Esophagus muscularis mucosa (tissue), 4 donors: ENCODE measurements at regions not wholly inside any gene's neighbourhood (a gene's known extent, or its start where the extent isn't known, plus 50 kb on each side); places are given as distances from the start of the nearest gene placed in this dataset.

Experiments
- DNase-seq: peaks from one replicate; pipeline ENCODE4 v3.0.0-alpha.2; 2017; ENCODE audit errors: extremely low spot score
- H3K27ac ChIP-seq, 4 donors: fragments of 200-600 bp; sonication (generic); replicated peaks in 1 of 4; 1 replicate in 3 of 4; 2 replicates in 1 of 4; pipeline ENCODE4 v1.5.1; 2016 to 2019; ENCODE audit warnings: mild to moderate bottlenecking in 1 of 4
- H3K27me3 ChIP-seq, 4 donors: fragments of 200-600 bp; sonication (generic); one replicate each; pipeline versions ENCODE4 v1.5.1 to v1.6.0; 2016 to 2019
- H3K36me3 ChIP-seq, 4 donors: fragments of 200-600 bp; sonication (generic); one replicate each; pipeline ENCODE4 v1.5.1; 2016 to 2019
- H3K4me1 ChIP-seq, 4 donors: fragments of 200-600 bp; sonication (generic); one replicate each; pipeline ENCODE4 v1.5.1; 2016 to 2019
- H3K4me3 ChIP-seq, 4 donors: fragments of 200-600 bp; sonication (generic); 1 replicate in 2 of 4; 2 replicates in 2 of 4; pipeline ENCODE4 v1.5.1; 2016 to 2019; ENCODE audit warnings: mild to moderate bottlenecking in 4 of 4, moderate library complexity in 1 of 4
- H3K9me3 ChIP-seq, 4 donors: fragments of 200-600 bp; sonication (generic); 1 replicate in 3 of 4; 2 replicates in 1 of 4; pipeline ENCODE4 v1.5.1; 2016 to 2019
- EP300 ChIP-seq: sonication (generic); formaldehyde crosslinking; IDR thresholded peaks from one replicate; pipeline ENCODE4 v1.6.1; 2017; ENCODE audit warnings: antibody characterized with exemption
- POLR2A ChIP-seq: fragments of 450-650 bp; IDR thresholded peaks from one replicate; pipeline ENCODE4 v1.6.1; 2017; ENCODE audit warnings: antibody characterized with exemption, moderate library complexity, mild to moderate bottlenecking, low read depth
- POLR2AphosphoS5 ChIP-seq, 2 donors: sonication (generic); formaldehyde crosslinking; IDR thresholded peaks; one replicate each; pipeline ENCODE4 v1.6.1; 2017; ENCODE audit warnings: antibody characterized with exemption in 2 of 2
- WGBS: methylation state at CpG from one replicate; pipeline ENCODE4 v1.1.5; 2018; 5-methylcytosine and 5-hydroxymethylcytosine counted together
- intact Hi-C: fragments of 100-400 bp; cut with DNase I; formaldehyde crosslinking; loops from one replicate; pipeline ENCODE4 v1.15.1; 2023
- TF ChIP-seq, protein P1 (sequence below), 3 experiments: fragments of 200-600 bp in 2 of 3; fragments of 450-650 bp in 1 of 3; sonication (generic) in 2 of 3; IDR thresholded peaks; one replicate each; pipeline ENCODE4 v1.5.1; 2017 to 2019; ENCODE audit warnings: antibody characterized with exemption in 3 of 3, mild to moderate bottlenecking in 2 of 3, moderate library complexity in 1 of 3

DNA sequence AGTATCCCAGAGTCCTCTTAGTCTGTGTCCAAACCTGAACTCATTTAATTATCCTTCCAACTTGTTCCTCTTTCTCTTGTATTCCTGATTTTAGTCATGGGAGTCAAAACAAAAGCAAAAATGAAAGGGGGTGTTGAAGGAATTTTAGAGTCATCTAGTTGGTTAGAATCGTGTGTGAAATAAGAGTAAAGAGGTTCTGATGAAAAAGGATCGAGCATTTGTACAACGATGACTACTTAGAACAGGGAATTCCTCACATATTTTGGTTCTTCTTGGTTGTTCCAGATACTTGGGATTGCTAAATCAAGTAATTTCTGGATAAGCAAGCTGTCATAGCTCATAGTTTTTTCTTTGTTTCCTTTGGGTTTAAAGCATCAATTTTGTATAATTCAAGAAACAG lies 194.4 kb downstream of the BCOR start:
- H3K27ac ChIP-seq: no peak overlapping the region
- no peak overlapping the region for H3K4me3 ChIP-seq
- H3K9me3 ChIP-seq: no peaks in the 10 kb centered on the region
- no peaks in the 10 kb centered on the region for H3K36me3 ChIP-seq
- no peaks in the 10 kb centered on the region for H3K27me3 ChIP-seq
- TF ChIP-seq POLR2AphosphoS5 (IDR thresholded peaks at IDR 0.05) (no peak), EP300 (no peak), POLR2A (no peak)
- TF ChIP-seq, protein P1, sequence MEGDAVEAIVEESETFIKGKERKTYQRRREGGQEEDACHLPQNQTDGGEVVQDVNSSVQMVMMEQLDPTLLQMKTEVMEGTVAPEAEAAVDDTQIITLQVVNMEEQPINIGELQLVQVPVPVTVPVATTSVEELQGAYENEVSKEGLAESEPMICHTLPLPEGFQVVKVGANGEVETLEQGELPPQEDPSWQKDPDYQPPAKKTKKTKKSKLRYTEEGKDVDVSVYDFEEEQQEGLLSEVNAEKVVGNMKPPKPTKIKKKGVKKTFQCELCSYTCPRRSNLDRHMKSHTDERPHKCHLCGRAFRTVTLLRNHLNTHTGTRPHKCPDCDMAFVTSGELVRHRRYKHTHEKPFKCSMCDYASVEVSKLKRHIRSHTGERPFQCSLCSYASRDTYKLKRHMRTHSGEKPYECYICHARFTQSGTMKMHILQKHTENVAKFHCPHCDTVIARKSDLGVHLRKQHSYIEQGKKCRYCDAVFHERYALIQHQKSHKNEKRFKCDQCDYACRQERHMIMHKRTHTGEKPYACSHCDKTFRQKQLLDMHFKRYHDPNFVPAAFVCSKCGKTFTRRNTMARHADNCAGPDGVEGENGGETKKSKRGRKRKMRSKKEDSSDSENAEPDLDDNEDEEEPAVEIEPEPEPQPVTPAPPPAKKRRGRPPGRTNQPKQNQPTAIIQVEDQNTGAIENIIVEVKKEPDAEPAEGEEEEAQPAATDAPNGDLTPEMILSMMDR (IDR thresholded peaks at IDR 0.05): no peak
- intact Hi-C loops: loop anchor here (5.0 to 10.0 kb wide), 2 partner anchors 109 to 169 kb away; no protein-coding TSS in a partner anchor
- DNase-seq: no peak
- WGBS: 74% methylated on average over 3 of the region's 3 CpGs
- H3K4me1 ChIP-seq: peaks cover 8 to 43% (median 26%) of the 10 kb centered on the region in 4 donors

- no peak for TF ChIP-seq EP300
- TF ChIP-seq, protein P1 (IDR thresholded peaks at IDR 0.05): no peak
- no peak for TF ChIP-seq POLR2A
- TF ChIP-seq POLR2AphosphoS5 (IDR thresholded peaks at IDR 0.05): no peak
- H3K9me3 ChIP-seq: no peaks in the 10 kb centered on the region
- WGBS: 85% methylated on average over 4 of the region's 4 CpGs
- H3K36me3 ChIP-seq: no peaks in the 10 kb centered on the region
- peaks cover 8 to 49% (median 32%) of the 10 kb centered on the region in 4 donors for H3K4me1 ChIP-seq
- intact Hi-C loops: loop anchor here (5.0 to 10.0 kb wide), 2 partner anchors 108 to 169 kb away; no protein-coding TSS in a partner anchor
- H3K27me3 ChIP-seq: no peaks in the 10 kb centered on the region
- no peak overlapping the region for H3K4me3 ChIP-seq
- DNase-seq: no peak
- H3K27ac ChIP-seq: no peak overlapping the region
These were observed 193.8 kb downstream of the BCOR start for GRCh38 chrX:39903937-39904336.

- DNase-seq: no peak
These were observed 192.8 kb downstream of the BCOR start for GRCh38 chrX:39904816-39905537.

DNA sequence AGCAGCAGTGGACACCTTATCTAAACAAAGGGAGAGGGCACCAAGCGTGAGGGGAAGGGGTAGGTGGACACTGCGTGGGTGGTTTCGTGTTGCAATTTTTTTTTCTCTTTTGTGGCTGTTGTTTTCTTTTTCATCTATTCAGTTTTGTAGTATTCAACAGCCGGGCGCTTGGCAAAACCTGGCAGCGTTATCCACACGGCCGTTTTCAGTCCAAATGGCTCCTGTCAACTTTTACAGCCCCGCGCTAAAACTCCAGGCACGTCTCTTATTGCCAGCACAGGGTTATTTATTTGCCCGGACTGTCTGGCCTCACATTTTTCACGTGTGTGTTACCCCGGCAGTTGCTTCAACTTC lies 192.2 kb downstream of the BCOR start:
- peak overlapping the region in 1 of 4 donors; percentile 17 for H3K4me3 ChIP-seq
- WGBS: 49% methylated on average over 14 of the region's 14 CpGs
- no peaks in the 10 kb centered on the region for H3K27me3 ChIP-seq
- intact Hi-C loops: loop anchor here (5.0 to 10.0 kb wide), 2 partner anchors 171 to 182 kb away; no protein-coding TSS in a partner anchor
- peak overlapping the region; percentile 62 to 64 (median 64) for H3K27ac ChIP-seq
- H3K9me3 ChIP-seq: no peaks in the 10 kb centered on the region
- H3K4me1 ChIP-seq: peaks cover 8 to 51% (median 35%) of the 10 kb centered on the region in 4 donors
- TF ChIP-seq POLR2A (no peak), EP300 (no peak), POLR2AphosphoS5 (IDR thresholded peaks at IDR 0.05) (no peak)
- TF ChIP-seq, protein P1 (IDR thresholded peaks at IDR 0.05): no peak
- no peaks in the 10 kb centered on the region for H3K36me3 ChIP-seq
- DNase-seq: no peak

More at GRCh38 chrX:39904816-39905537, 192.8 kb downstream of the BCOR start:
- Histone ChIP-seq H3K4me1 (peaks cover 8 to 51% (median 35%) of the 10 kb centered on the region in 4 donors), H3K27ac (peak overlapping the region; percentile 62 to 64 (median 64)), H3K4me3 (peak overlapping the region in 1 of 4 donors; percentile 17), H3K27me3 (no peaks in the 10 kb centered on the region), H3K36me3 (no peaks in the 10 kb centered on the region), H3K9me3 (no peaks in the 10 kb centered on the region)
- intact Hi-C loops: loop anchor here (5.0 to 10.0 kb wide), 3 partner anchors 107 to 182 kb away; no protein-coding TSS in a partner anchor
- 75% methylated on average over 19 of the region's 21 CpGs for WGBS
- TF ChIP-seq POLR2AphosphoS5 (IDR thresholded peaks at IDR 0.05) (no peak), POLR2A (no peak), EP300 (no peak)
- TF ChIP-seq, protein P1 (IDR thresholded peaks at IDR 0.05): no peak
